ENCODE measurements at regions not wholly inside any gene's neighbourhood (a gene's known extent, or its start where the extent isn't known, plus 50 kb on each side); places are given as distances from the start of the nearest gene placed in this dataset.

DNA sequence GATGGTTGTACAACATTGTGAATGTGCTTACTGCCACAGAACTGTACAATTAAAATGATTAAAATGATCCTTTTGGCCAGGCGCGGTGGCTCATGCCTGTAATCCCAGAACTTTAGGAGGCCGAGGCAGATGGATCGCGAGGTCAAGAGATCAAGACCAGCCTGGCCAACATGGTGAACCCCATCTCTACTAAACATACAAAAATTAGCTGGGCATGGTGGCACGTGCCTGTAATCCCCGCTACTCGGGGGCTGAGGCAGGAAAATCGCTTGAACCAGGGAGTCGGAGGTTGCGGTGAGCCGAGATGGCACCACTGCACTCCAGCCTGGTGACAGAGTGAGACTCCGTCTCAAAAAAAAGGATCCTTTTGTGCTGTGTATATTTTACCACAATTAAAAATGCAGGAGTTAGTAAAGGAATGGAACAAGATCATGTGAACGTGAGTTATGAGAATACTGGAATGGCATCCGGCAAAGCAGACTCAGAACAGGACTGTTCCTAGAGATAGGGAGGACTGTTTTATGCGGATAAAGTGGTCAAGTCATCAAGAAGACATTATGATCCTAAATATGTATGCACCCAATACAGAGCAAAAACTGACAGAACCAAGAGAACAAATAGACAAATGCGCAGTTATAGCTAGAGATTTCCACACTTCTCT is 58.0 kb upstream of the CLDN5 start:
- no peaks in the 10 kb centered on the region for H4K20me1 ChIP-seq (ENCODE audit: insufficient read depth, low read depth, low read length)
- no peak overlapping the region for H2AFZ ChIP-seq (ENCODE audit: low read length)
- DNase-seq: no peak
- H3K4me2 ChIP-seq (ENCODE audit: low read depth, low read length, poor library complexity, severe bottlenecking): no peak overlapping the region
- H3K36me3 ChIP-seq (ENCODE audit: insufficient read depth, low read length): no peaks in the 10 kb centered on the region
- H3K27me3 ChIP-seq (ENCODE audit: low read length): 0 out of 2 replicates have a peak, but pooled peaks cover 2% of the 10 kb centered on the region
- no peaks in the 10 kb centered on the region for H3K9me3 ChIP-seq (ENCODE audit: low read length)
- H3K27ac ChIP-seq (ENCODE audit: low read length): no peak overlapping the region
- H3K9ac ChIP-seq (ENCODE audit: low read length): no peak overlapping the region
- H3K9me2 ChIP-seq (replicated peaks; ENCODE audit: insufficient read depth, low read length): no peaks in the 10 kb centered on the region
- H3K4me1 ChIP-seq (ENCODE audit: low read length): peaks cover 22% of the 10 kb centered on the region
- no peaks in the 10 kb centered on the region for H3K79me2 ChIP-seq (ENCODE audit: low read length)
- no peak overlapping the region for H3K4me3 ChIP-seq (ENCODE audit: low read length)

DNA sequence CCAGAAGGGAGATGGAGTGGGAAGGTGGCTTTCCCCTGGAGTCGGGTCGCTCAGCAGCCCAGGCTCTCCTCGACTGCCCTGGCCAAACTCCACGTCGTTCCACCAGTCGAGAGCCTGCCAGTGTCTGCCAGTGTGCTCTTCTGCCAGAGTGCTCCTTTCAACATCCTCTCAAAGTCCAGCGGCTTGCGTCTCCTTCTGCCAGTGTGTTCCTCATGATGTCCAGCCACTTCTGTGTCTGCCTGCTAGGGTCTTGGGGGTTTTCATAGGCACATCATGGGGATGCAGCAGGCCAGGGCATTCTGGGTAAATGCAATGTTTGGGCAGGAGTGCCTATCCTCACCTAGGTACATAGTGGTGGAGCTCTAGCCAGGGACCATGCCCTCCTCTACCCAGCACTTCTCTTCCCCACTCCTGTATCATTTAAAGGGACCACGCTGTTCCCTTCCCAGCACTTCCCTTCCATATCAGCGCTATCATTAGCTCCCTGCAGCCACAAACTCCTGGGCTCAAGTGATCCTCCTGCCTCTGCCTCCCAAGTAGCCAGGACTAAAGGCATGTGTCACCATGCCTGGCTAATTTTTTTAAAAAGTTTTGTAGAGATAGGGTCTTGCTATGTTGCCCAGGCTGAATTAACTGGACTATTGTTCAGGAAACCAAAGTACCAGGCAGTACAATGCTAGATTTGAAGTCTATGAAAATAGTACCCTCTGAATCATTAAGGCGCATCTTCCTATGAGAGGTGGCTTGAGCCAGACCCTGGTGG is 62.9 kb upstream of the CLDN5 start:
- Histone ChIP-seq H2AFZ (ENCODE audit: low read length) (no peak overlapping the region), H3K27ac (ENCODE audit: low read length) (no peak overlapping the region), H3K4me2 (ENCODE audit: low read depth, low read length, poor library complexity, severe bottlenecking) (no peak overlapping the region), H3K9me3 (ENCODE audit: low read length) (no peaks in the 10 kb centered on the region), H4K20me1 (ENCODE audit: insufficient read depth, low read depth, low read length) (no peaks in the 10 kb centered on the region), H3K36me3 (ENCODE audit: insufficient read depth, low read length) (no peaks in the 10 kb centered on the region), H3K9ac (ENCODE audit: low read length) (no peak overlapping the region), H3K79me2 (ENCODE audit: low read length) (no peaks in the 10 kb centered on the region), H3K9me2 (replicated peaks; ENCODE audit: insufficient read depth, low read length) (no peaks in the 10 kb centered on the region), H3K27me3 (ENCODE audit: low read length) (no peaks in the 10 kb centered on the region), H3K4me3 (ENCODE audit: low read length) (no peak overlapping the region), H3K4me1 (ENCODE audit: low read length) (no peaks in the 10 kb centered on the region)
- DNase-seq: no peak

- H3K79me2 ChIP-seq (ENCODE audit: low read length): no peaks in the 10 kb centered on the region
- H3K4me3 ChIP-seq (ENCODE audit: low read length): no peak overlapping the region
- no peak overlapping the region for H2AFZ ChIP-seq (ENCODE audit: low read length)
- H3K9me2 ChIP-seq (replicated peaks; ENCODE audit: insufficient read depth, low read length): no peaks in the 10 kb centered on the region
- no peaks in the 10 kb centered on the region for H3K27me3 ChIP-seq (ENCODE audit: low read length)
- no peak overlapping the region for H3K9ac ChIP-seq (ENCODE audit: low read length)
- H3K9me3 ChIP-seq (ENCODE audit: low read length): no peaks in the 10 kb centered on the region
- H3K27ac ChIP-seq (ENCODE audit: low read length): no peak overlapping the region
- H4K20me1 ChIP-seq (ENCODE audit: insufficient read depth, low read depth, low read length): no peaks in the 10 kb centered on the region
- H3K4me1 ChIP-seq (ENCODE audit: low read length): no peaks in the 10 kb centered on the region
- H3K36me3 ChIP-seq (ENCODE audit: insufficient read depth, low read length): no peaks in the 10 kb centered on the region
- DNase-seq: no peak
- H3K4me2 ChIP-seq (ENCODE audit: low read depth, low read length, poor library complexity, severe bottlenecking): no peak overlapping the region
Observed at GRCh38 chr22:19590696-19591095, 66.5 kb upstream of the CLDN5 start.

GRCh38 chr22:19591568-19591967 is 67.4 kb upstream of the CLDN5 start:
- H3K9ac ChIP-seq (ENCODE audit: low read length): no peak overlapping the region
- no peak for DNase-seq

GRCh38 chr22:19592464-19592863 is 68.3 kb upstream of the CLDN5 start:
- peaks cover 11% of the 10 kb centered on the region for H3K4me1 ChIP-seq (ENCODE audit: low read length)
- no peak overlapping the region for H3K4me2 ChIP-seq (ENCODE audit: low read depth, low read length, poor library complexity, severe bottlenecking)
- H3K4me3 ChIP-seq (ENCODE audit: low read length): no peak overlapping the region
- H3K27me3 ChIP-seq (ENCODE audit: low read length): no peaks in the 10 kb centered on the region
- H3K79me2 ChIP-seq (ENCODE audit: low read length): no peaks in the 10 kb centered on the region
- no peaks in the 10 kb centered on the region for H3K36me3 ChIP-seq (ENCODE audit: insufficient read depth, low read length)
- no peak overlapping the region for H2AFZ ChIP-seq (ENCODE audit: low read length)
- H3K9me3 ChIP-seq (ENCODE audit: low read length): no peaks in the 10 kb centered on the region
- H4K20me1 ChIP-seq (ENCODE audit: insufficient read depth, low read depth, low read length): no peaks in the 10 kb centered on the region
- no peak overlapping the region for H3K27ac ChIP-seq (ENCODE audit: low read length)
- DNase-seq: no peak
- H3K9ac ChIP-seq (ENCODE audit: low read length): no peak overlapping the region
- no peaks in the 10 kb centered on the region for H3K9me2 ChIP-seq (replicated peaks; ENCODE audit: insufficient read depth, low read length)

More at GRCh38 chr22:19591568-19591967, 67.4 kb upstream of the CLDN5 start:
- no peaks in the 10 kb centered on the region for H4K20me1 ChIP-seq (ENCODE audit: insufficient read depth, low read depth, low read length)
- peaks cover 3% of the 10 kb centered on the region for H3K4me1 ChIP-seq (ENCODE audit: low read length)
- H3K79me2 ChIP-seq (ENCODE audit: low read length): no peaks in the 10 kb centered on the region
- no peaks in the 10 kb centered on the region for H3K9me2 ChIP-seq (replicated peaks; ENCODE audit: insufficient read depth, low read length)
- no peaks in the 10 kb centered on the region for H3K9me3 ChIP-seq (ENCODE audit: low read length)
- H3K36me3 ChIP-seq (ENCODE audit: insufficient read depth, low read length): no peaks in the 10 kb centered on the region
- H3K27me3 ChIP-seq (ENCODE audit: low read length): no peaks in the 10 kb centered on the region
- no peak overlapping the region for H3K4me2 ChIP-seq (ENCODE audit: low read depth, low read length, poor library complexity, severe bottlenecking)
- H3K27ac ChIP-seq (ENCODE audit: low read length): no peak overlapping the region
- no peak overlapping the region for H2AFZ ChIP-seq (ENCODE audit: low read length)
- no peak overlapping the region for H3K4me3 ChIP-seq (ENCODE audit: low read length)

- Histone ChIP-seq H3K27ac (ENCODE audit: low read length) (no peak overlapping the region), H3K36me3 (ENCODE audit: insufficient read depth, low read length) (no peaks in the 10 kb centered on the region), H3K27me3 (ENCODE audit: low read length) (no peaks in the 10 kb centered on the region), H3K9ac (ENCODE audit: low read length) (no peak overlapping the region), H2AFZ (ENCODE audit: low read length) (no peak overlapping the region), H3K4me1 (ENCODE audit: low read length) (peaks cover 27% of the 10 kb centered on the region), H3K4me2 (ENCODE audit: low read depth, low read length, poor library complexity, severe bottlenecking) (no peak overlapping the region), H3K79me2 (ENCODE audit: low read length) (no peaks in the 10 kb centered on the region), H3K9me2 (replicated peaks; ENCODE audit: insufficient read depth, low read length) (no peaks in the 10 kb centered on the region), H4K20me1 (ENCODE audit: insufficient read depth, low read depth, low read length) (no peaks in the 10 kb centered on the region), H3K4me3 (ENCODE audit: low read length) (no peak overlapping the region), H3K9me3 (ENCODE audit: low read length) (no peaks in the 10 kb centered on the region)
- no peak for DNase-seq
Observed at GRCh38 chr22:19593991-19594569, 69.9 kb upstream of the CLDN5 start.

DNA sequence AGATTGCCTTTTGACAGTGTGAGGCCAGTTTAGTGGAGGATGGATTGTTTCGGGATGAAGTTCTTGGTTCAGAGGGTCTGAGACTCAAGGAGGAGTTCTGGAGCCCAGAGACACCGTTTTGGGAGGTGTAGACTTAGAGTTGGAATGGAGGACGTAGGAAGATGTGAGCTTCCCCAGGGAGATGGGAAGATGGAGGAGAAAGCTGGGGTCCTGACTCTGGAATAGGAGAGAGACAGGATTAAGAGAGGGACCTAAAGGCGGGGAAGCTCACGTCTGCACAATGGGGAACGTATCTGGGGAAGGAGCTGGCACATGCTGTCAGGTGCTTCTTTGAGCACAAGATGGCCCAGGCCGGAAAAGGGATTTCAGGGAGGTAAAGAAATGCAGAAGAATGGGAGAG is 71.3 kb upstream of the CLDN5 start:
- Histone ChIP-seq H3K27ac (ENCODE audit: low read length) (no peak overlapping the region), H3K4me1 (ENCODE audit: low read length) (peaks cover 35% of the 10 kb centered on the region), H3K4me3 (ENCODE audit: low read length) (no peak overlapping the region), H3K9ac (ENCODE audit: low read length) (no peak overlapping the region), H3K36me3 (ENCODE audit: insufficient read depth, low read length) (no peaks in the 10 kb centered on the region), H4K20me1 (ENCODE audit: insufficient read depth, low read depth, low read length) (no peaks in the 10 kb centered on the region), H3K79me2 (ENCODE audit: low read length) (no peaks in the 10 kb centered on the region), H2AFZ (ENCODE audit: low read length) (no peak overlapping the region), H3K9me2 (replicated peaks; ENCODE audit: insufficient read depth, low read length) (no peaks in the 10 kb centered on the region), H3K9me3 (ENCODE audit: low read length) (no peaks in the 10 kb centered on the region), H3K27me3 (ENCODE audit: low read length) (no peaks in the 10 kb centered on the region), H3K4me2 (ENCODE audit: low read depth, low read length, poor library complexity, severe bottlenecking) (no peak overlapping the region)
- no peak for DNase-seq

- H3K27me3 ChIP-seq (ENCODE audit: low read length): no peaks in the 10 kb centered on the region
- H2AFZ ChIP-seq (ENCODE audit: low read length): peak overlapping the region; percentile 40
- H3K9me2 ChIP-seq (replicated peaks; ENCODE audit: insufficient read depth, low read length): no peaks in the 10 kb centered on the region
- H3K36me3 ChIP-seq (ENCODE audit: insufficient read depth, low read length): no peaks in the 10 kb centered on the region
- peak overlapping the region; percentile 19; the same call in 1 of the 2 replicates for H3K4me3 ChIP-seq (ENCODE audit: low read length)
- H3K27ac ChIP-seq (ENCODE audit: low read length): peak overlapping the region; percentile 99
- H3K4me1 ChIP-seq (ENCODE audit: low read length): peaks cover 35% of the 10 kb centered on the region
- H3K4me2 ChIP-seq (ENCODE audit: low read depth, low read length, poor library complexity, severe bottlenecking): peak overlapping the region; percentile 75
- H3K79me2 ChIP-seq (ENCODE audit: low read length): no peaks in the 10 kb centered on the region
- no peaks in the 10 kb centered on the region for H4K20me1 ChIP-seq (ENCODE audit: insufficient read depth, low read depth, low read length)
- no peaks in the 10 kb centered on the region for H3K9me3 ChIP-seq (ENCODE audit: low read length)
- peak overlapping the region; percentile 67 for H3K9ac ChIP-seq (ENCODE audit: low read length)
- DNase-seq: peak; percentile 78
Observed at GRCh38 chr22:19596680-19597398, 72.6 kb upstream of the CLDN5 start.

All from Karpas-422 (cell line).